NCI-H128 (cell line): ENCODE measurements at regions not wholly inside any gene's neighbourhood (a gene's known extent, or its start where the extent isn't known, plus 50 kb on each side); places are given as distances from the start of the nearest gene placed in this dataset.

Source experiments
- DNase-seq: peaks from one replicate; lab custom pipeline; 2025; ENCODE audit not compliant: unreplicated experiment; lab: John Stamatoyannopoulos, UW

DNA sequence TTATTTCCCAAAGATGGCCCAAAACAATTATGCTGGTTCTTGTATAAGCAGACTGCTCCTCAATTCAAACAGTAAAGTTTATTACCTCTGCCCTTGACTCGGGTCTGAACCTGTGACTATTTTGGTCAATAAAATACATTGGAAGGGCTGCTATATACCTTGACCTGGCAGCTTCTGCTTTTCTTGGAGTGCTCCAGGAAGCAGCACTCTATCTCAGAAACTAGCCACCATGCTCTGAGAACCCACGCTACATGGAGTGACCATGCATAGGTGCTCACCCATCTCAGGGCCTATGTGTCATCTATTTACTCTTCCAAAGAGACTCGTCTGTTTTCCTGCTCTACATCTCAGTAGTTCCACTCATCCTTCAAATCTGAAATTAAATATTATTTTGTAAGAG lies 299.9 kb downstream of the AHR start:
- DNase-seq, result no peak

DNA sequence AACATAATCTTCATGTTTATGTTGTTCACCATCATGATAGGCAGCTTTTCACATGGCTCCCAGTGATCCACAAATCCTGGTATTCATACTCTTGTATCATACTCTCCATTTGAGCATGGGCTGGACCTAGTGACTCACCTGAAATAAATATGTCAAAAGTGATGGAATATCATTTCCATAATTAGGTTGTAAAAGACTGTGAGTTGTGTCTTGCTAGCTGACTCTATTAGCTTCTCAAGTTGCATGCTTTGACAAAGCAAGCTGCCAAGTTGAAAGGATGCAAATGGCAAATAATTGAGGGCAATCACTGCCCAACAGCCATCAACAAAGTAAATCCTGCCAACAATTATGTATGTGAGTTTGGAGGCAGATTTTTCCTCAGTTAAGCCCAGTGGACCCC lies 300.4 kb downstream of the AHR start:
- DNase-seq, result no peak

DNA sequence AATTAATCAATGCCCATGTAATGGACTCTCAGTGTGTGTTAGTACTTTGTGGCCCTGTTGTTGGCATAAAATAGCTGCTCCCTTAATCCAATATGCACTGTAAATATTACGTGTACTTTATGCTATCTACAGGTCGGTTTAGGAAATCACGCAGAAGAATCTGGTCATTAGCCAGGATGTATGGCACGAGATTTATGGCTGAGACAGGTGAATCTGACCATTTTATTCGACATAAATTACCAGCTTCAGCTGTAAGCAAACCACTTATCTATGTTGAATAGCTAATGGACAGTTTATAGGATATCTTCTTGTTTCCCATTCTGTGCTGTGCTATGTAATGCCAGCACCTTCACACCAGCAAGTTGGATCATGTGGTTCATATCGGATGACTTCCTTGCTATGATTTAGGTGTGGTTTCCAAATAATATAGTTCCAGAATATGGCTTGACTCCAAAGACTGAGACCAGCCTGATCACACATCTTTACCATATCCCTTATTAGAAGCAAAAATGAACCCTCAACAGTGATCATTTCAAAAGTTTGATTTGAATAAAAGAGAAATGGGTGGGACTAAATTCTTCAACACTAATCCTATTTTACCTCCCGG lies 301.4 kb downstream of the AHR start:
- no peak for DNase-seq

DNA sequence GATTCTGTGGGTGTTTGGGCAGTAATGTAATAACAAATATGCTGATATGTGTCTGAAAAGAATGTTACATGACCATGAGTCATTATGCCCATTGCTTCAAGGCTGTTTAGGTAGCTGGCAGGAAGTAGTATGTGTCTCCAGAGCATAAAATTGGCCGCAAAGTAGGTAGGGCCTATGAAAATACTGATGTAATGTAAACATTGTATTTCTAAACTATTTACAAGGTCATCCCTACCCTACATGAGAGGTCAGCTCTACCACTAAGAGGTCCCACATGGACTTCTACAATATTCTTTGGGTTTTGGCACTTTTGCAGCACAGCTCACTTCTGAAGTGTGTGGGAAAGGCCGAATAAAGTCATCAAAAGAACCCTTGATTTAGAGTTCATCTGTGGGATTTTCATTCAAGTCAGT lies 301.9 kb downstream of the AHR start:
- no peak for DNase-seq

DNA sequence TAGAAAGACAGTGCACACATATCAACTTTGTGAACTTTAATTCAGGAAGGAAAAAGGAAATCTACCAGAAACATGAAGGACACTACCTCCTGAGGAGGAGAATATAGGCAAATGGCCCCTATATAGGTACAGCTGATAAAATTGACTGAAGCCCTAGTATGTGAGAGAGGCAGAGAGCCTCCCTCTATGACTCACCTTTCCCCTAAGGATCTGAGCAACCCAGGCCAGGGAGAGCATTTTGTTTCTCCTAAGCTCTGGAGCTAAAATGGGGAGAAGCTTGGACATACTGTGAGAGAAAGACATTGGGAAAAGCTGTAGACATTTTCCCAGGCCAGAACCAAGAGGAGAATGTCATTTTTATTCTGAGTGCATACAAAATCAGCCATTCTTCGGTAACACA lies 303.5 kb downstream of the AHR start:
- DNase-seq, result no peak

DNA sequence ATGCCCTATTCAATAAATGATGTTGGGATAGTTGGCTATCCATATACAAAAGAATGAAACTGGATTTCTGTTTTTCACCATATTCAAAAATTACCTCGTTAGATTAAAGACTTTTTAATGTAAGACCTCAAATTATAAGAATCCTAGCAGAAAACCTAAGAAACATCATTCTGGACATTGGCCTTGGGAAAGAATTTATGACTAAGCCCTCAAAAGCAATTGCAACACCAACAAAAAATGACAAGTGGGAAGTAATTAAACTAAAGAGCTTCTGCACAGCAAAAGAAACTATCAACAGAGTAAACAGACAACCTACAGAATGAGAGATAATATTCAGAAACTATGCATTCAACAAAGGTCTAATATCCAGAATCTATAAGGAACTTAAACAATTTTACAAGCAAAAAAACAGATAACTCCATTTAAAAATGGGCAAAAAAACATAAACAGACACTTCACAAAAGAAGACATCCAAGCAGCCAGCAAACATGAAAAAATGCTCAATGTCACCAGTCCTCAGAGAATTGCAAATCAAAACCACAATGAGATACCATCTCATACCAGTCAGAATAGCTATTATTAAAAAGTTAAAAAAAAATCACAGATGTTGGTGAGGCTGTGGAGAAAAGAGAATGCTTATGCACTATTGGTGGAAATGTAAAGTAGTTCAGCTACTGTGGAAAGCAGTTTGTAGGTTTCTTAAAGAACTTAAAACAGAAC lies 309.8 kb downstream of the AHR start:
- no peak for DNase-seq

DNA sequence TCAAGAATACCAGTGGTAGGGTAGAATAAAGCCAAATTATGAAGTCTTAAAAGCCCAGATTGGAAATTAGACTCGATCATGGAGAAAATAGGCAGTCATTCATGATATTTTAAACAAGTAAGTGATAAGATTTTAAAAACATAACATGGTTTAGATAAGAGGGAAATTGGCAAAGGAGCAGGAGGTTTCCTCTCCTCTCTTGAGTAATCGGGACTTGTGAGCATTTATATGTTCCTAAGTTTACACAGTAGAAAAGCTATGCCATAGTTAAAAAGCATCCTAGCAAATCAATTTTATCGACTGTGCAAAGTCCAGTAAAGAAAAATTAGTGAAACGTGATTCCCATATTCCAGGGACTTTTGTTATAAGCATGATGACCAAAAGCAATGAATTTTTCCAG lies 313.2 kb downstream of the AHR start:
- no peak for DNase-seq

DNA sequence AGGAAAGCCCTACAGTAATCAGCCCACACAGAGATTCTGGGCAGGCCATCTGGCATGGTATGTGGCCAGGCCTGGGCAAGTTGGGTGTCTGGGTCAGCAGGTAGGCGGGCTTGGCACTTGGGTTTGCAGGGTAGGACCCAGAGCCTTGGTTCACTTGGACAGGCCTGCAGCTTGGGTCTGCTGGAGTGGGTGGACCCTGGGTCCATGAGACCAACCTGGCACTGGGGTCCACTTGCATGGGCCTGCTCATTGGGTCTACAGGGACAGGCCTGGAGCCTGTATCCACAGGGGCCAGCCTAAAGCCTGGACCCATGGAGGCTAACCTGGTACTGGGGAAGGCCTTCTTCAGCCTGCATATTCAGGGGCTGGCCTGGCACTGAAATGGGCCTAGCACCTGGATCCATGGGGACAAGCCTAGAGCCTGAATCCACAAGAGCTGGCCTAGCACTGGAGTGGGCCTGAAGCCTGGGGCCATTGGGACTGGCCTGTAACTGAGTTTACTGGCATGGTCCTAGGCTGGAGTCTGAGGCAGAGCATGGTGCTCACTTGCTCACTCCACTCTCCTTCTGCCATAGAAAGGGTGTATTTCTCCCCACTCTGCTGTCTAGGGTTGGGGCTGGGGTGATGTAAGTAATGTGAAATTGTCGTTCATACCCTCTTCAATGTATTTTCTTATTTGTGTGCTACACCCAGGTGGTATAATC lies 315.0 kb downstream of the AHR start:
- DNase-seq, result no peak

DNA sequence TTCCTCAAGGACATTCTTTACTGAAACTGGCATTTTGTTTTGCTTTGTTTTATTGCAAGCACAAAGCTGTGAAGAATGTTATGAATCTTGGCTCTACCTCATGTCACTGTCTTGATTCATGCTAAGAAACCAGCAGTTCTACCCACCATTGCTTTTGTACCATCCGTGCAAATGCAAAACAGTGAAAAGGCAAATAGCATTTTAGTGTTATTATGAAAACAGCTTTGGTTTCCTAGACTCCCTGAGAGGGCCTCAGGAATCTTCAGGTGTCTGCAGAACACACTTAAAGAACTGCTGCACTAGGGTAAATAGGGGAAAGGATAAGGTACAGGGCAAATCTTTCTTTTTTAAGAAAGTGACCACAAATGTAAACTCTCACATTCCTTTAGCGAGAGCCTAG lies 318.9 kb downstream of the AHR start:
- DNase-seq, result no peak

DNA sequence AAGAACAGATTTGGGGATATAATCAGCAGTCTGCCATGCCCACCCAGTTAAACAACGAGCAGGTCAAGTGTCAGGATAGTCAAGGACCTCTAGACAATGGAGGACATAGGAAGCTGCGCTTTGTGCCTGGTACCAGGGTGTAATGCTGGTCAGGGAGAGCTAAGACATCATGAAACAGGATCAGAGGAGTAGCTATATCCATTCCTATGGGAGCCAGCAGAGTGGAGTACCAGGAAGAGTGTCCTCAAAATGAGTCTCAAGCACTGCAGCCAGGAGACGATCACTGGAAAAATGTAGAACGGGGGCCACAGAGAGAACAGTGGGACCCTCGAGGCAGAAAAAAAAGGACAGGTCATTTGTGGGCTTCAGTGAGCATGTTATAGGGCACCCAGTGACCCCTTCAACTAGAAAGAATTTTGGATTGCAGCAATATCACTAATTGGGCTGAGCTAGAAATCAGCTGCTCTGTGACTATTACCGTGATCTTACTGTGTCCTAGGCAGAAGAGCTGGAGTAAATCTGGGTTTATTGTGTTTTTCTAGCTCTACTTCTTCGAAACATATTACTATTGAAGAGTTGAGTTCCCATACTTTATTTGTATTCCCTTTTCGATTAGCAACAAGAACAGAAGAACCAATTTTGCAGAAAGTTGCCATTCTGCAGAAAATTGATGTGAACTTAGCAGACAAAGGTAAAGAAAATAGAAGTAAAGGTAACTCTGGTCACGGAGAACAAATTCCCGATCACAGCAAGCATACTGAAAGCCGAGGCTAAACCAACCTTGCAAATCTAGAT lies 319.6 kb downstream of the AHR start:
- no peak for DNase-seq

DNA sequence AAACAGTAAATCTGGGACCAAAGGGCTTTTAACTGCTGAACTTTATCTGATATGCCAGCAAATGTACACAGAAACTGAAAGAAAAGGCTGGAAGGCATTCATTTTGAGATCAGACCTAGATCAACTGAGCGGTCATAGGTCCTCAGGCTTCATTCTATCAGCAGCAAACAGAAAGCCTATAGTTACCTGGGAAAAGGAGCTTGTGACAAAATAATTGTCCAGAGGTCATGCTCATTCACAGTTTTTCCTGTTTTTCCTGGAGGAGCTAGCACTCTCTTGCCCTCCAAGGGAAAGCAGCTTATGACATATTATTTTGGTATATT lies 320.2 kb downstream of the AHR start:
- DNase-seq, result no peak

DNA sequence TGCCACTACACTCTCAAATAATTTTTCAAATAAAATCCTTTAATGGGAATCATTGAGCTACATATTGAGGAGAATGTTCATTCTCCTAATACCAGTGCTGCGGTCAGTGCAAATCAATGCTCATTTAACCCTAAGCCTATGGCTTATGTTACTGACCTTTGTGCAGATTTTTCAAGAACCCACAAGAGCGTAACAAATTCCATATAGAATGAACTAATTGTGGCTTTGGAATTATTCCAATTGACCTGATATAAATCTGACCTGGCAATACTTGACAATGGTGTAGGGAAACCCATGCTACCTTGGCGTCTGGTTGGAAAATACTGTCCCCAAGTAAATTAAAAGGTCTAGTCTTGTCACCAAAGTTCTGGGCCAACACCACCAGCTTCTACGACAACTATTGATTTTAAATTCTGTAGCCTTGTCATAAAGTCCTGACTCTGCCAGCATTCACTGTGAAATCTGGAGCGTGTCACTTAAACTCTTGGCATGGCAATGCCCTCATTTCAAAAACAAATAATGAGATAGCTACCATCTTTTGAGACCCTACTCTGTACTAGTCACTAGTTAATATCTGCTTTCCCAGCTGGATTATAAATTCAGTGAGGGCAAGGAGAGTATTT lies 320.9 kb downstream of the AHR start:
- DNase-seq, result no peak

DNA sequence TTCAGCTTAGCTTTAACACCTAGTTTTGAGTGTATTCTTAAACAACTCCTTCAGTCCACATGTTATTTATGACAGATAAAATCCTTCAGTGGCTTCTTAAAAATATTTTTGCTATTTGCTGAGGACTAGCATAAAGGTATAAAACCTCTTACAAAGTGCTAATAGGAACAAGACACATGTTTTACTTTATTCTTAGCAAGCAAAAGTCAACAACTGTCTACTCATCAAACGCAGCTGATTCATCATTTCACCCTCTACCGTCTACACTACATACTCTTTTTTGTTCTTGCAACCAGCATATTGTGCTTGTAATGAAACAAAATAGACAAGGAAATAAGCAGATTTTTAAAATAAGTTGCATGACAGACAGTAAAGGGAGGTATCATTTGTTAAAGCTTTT lies 319.7 kb downstream of the SNX13 start:
- DNase-seq, result no peak

DNA sequence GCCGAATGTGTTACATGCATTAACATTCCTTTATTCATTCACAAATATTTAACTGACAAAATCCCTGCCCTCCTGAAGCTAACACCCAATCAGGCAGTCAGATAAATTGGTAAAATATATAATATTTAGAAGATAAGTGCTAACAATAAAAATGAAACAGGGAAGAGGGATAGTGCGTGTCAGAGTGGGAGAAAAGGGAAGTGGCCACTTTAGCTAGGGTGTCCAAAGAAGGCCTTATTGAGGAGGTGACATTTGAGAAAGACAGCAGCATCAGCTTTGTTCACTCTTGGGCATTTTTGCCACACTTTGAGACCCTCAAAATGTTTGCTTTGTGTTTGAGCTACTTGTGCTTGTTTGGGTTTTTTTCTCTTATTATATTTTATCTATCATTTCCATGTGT lies 317.8 kb downstream of the SNX13 start:
- DNase-seq, result no peak

DNA sequence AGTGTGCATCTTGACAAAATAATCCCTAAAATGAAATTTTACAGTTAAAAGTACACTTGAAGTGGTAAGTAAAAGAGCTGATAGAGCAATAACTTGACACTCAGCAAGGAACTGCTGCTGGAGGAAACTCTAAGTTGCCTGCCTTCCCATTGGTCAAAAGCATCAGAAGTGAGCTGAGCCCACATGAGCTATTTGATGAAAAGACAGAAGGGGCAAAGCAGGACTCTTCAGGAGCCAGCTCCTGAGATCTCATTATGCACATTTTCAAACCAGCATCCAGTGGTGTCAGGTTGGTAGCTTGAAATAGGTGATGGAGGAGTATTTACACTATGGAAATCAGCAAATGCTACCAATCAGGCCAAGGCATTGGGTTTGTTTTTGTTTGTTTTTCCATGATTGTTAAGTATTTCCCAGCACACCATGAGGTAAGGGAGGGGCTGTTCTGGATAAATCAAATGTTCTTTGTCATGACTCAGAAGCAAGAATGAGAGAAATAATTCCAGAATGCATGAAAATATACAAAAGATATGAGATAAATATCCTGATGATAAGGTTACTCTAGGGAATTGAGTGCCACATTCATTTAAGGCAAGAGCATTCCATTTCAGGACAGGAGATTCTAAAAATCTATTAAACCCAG lies 316.6 kb downstream of the SNX13 start:
- DNase-seq, result no peak

DNA sequence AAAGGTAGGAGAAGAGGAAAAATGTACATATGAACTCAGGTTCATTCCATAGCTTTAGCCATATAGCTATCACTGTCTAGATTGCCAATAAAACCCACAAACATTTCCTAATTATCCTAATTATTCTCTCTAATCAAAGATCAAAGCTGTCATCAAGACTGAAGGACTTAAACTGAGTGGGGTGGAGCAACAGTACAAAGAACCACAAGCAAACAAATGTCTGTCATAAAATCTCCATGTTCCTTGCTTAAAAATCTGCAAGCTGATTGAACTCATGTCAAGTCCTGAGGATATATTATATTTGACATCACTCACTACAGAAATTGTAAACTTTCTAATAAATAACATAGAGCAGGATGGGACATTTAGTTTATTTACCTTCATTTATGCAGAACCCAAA lies 315.9 kb downstream of the SNX13 start:
- DNase-seq, result no peak

DNA sequence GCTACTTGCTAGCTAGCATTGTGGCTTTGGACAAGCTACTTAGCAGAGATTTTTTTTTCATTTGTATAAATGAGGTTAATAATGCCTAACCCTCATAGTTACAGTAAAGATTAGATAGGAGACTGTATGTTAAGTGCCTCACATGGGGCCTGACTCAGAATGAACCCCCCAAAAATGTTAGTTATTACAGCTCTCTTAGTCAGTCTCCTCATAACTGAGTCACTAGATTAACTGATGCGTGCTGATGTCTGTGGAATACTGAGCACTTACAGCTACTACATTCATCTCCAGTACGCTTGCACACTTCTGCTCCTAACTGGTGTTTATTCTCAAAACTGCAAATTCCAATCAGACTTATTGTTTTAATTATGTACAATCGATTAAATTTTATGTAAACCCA lies 315.3 kb downstream of the SNX13 start:
- no peak for DNase-seq

DNA sequence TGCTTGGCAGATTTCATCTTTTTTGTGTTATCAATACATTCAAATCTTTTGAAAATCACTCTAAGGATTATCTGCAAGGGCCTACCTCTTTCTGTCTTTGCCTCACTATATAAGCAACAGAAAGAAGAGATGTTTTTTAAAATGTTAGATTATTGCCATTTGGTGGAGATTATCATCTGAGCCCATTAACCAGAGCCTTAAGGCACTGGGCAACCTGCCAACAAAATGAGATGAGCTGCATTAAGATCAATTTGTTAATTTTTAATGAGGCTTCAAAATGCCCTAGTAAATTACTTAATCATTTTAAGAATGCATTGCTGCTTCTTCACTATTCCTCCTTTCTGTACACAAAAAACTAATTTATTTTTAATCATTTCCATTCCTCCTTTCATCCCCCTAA lies 314.1 kb downstream of the SNX13 start:
- no peak for DNase-seq

DNA sequence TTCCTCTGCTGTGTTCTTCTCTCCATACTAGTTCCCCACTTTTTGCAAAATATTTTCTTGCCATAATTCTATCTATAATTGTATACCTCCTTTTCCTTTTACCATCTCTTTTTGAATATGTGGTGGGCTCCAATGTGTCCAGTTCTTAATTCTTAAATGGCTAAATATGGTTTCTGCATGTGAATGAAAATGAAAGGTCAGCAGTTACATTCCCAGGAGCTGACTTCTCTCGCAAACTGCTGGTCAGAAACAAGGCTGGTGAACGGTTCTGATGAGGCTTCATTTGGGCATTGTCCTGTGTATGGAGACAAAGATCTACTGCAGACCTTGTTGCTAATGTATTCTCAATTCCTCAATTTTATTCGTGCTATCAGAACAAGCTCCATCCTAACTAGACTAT lies 309.2 kb downstream of the SNX13 start:
- DNase-seq, result no peak

DNA sequence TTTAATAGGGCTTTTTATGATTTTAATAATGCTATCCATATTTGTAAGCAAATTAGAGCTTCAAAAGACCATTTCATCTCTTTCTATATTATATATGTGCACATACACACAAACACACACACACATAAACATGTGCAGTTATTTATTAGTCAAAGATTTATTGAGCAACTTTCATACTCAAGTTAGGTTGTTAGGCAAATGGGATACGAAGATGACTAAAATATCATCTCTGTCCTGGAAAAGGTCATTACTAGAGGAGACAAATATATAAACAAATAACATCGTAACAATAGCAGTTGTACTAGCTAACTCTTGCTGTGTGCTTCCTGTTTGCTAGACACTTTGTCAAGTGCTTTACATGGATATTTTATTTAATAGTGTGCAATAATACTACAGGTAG lies 307.9 kb downstream of the SNX13 start:
- no peak for DNase-seq

DNA sequence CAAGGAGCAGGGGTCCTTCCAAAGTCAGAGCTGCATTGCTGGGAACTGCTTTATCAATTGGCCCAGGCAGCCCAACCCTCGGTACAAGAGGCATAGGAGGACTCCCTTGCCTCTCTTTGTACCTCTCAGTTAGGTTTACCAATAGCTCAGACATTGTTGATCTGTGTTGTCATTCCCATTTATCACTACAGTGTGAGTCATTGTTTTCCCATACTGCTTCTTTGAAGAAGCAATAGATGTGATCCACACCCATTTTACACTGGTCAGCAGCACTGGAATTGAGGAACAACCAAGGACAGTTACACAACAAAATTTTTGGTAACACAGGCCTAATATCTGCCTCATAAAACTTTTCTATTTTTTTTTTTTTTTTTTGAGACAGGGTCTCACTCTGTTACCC lies 307.2 kb downstream of the SNX13 start:
- DNase-seq, result no peak
